ENCODE measurements at regions not wholly inside any gene's neighbourhood (a gene's known extent, or its start where the extent isn't known, plus 50 kb on each side); places are given as distances from the start of the nearest gene placed in this dataset.

DNA sequence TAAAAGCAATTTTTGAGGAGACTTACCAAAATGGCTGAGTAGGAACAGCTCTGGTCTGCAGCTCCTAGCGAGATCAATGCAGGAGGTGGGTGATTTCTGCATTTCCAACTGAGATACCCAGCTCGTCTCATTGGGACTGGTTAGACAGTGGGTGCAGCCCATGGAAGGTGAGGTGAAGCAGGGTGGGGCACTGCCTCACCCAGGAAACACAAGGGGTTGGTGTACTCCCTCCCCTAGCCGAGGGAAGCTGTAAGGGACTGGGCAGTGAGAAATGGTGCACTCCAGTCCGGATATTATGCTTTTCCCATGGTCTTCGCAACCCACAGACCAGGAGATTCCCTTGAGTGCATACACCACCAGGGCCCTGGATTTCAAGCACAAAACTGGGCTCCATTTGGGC lies 419.0 kb downstream of the NUP35 start:
- TF ChIP-seq TARDBP (IDR thresholded peaks at IDR 0.05) = no peak
- TF ChIP-seq FOXM1 (IDR thresholded peaks at IDR 0.05; ENCODE audit: borderline replicate concordance) = no peak
- no peak for TF ChIP-seq SP1 (IDR thresholded peaks at IDR 0.05)
- TF ChIP-seq L3MBTL2 (conservative IDR thresholded peaks at IDR 0.05) = no peak
- no peak for TF ChIP-seq HDGF (IDR thresholded peaks at IDR 0.05; ENCODE audit: borderline replicate concordance)
- TF ChIP-seq NFRKB (IDR thresholded peaks at IDR 0.05) = no peak
- TF ChIP-seq FOXA1 (IDR thresholded peaks at IDR 0.05) = no peak
- TF ChIP-seq BHLHE40 (IDR thresholded peaks at IDR 0.05; ENCODE audit: borderline replicate concordance) = no peak
- no peak for TF ChIP-seq ARNT (IDR thresholded peaks at IDR 0.05)
- TF ChIP-seq FOXK2 (IDR thresholded peaks at IDR 0.05) = no peak
- TF ChIP-seq CTBP1 (IDR thresholded peaks at IDR 0.05; ENCODE audit: borderline replicate concordance) = no peak
- TF ChIP-seq, protein P1, sequence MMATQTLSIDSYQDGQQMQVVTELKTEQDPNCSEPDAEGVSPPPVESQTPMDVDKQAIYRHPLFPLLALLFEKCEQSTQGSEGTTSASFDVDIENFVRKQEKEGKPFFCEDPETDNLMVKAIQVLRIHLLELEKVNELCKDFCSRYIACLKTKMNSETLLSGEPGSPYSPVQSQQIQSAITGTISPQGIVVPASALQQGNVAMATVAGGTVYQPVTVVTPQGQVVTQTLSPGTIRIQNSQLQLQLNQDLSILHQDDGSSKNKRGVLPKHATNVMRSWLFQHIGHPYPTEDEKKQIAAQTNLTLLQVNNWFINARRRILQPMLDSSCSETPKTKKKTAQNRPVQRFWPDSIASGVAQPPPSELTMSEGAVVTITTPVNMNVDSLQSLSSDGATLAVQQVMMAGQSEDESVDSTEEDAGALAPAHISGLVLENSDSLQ (IDR thresholded peaks at IDR 0.05) = no peak
- no peak for TF ChIP-seq LEF1 (IDR thresholded peaks at IDR 0.05; ENCODE audit: borderline replicate concordance)
- TF ChIP-seq ELF4 (IDR thresholded peaks at IDR 0.05) = no peak
